ENCODE measurements at regions not wholly inside any gene's neighbourhood (a gene's known extent, or its start where the extent isn't known, plus 50 kb on each side); places are given as distances from the start of the nearest gene placed in this dataset.

DNA sequence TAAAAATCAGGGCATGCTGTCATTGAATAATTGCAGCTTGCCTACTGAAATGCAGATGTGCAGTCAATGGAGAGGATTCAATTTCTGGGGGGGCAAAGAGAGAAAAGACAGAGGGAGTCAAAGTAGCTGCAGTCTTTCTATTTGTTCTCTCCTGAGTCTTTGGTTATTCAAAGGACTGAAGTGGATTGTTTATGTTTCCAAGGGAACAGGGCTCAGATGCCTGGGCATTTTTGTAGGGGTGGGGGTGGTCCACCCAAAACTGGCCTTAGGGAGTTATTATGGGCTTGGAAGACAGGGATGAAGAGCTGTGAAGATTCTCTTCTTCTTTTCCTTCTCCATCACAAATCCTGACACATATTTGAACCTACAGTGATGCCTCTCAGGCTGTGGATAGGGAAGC lies 408.8 kb upstream of the DAB1 start:
- FAIRE-seq (no peak), DNase-seq (ENCODE audit: low spot score) (no peak)

GRCh38 chr1:57831624-57832023 lies 407.8 kb upstream of the DAB1 start:
- DNase-seq (ENCODE audit: low spot score): peak; percentile 62

GRCh38 chr1:57826535-57826934 lies 402.7 kb upstream of the DAB1 start:
- no peak for FAIRE-seq

More at GRCh38 chr1:57831624-57832023, 407.8 kb upstream of the DAB1 start:
- FAIRE-seq: peak; percentile 48

DNA sequence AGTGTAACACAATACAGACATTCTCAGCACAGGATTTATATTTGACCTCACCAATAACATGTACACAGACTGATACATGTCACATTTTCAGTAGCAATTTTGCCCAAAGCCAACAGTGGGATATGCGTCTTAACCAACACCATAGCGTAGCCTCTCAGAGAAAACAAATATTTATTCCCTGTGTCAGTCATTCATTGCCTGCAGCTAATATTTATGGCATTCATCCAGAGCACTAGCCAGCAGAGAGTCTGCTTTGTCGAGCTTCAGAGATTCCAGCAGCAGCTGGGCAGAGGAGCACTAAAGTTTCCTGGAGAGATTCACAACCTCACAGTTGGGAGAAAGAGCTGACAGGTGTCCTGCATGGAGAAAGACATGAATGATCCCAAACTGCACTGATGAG lies 400.7 kb upstream of the DAB1 start:
- DNase-seq (ENCODE audit: low spot score) (no peak), FAIRE-seq (no peak)

More at GRCh38 chr1:57826535-57826934, 402.7 kb upstream of the DAB1 start:
- DNase-seq (ENCODE audit: low spot score): no peak

DNA sequence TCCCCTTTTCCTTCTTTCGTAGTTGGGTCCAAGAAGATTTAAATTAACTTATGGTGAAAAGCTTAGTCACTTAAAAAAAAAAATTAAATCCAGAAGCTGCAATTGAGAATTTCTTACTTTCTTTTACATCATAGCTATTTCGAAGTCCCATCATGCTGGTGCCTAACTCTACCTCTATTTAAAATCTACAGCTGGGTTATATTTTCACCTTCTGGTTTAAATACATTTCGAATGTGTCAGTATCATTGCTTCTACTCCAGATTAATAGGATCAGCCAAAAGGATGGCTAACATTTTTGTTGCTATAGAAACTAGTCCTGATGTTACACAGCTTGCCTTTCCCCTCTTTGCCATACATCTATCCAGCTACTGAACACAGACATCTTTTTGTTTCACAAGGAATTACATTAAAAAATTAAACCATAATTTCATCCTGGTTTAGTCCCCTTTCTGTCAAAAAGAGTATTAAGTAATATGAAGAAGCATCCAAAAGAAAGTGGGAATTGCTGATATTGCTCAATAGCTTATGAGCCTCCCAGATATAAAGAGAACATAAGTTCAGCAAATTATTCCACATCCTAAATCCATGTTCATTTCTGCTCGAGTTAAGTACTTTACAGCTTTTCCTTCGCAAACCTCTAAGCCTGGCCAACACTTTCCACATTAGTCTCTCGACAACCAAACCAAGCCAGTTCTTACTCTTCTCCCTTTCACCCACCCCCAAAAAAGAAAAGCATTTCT lies 396.7 kb upstream of the DAB1 start:
- FAIRE-seq: no peak
- no peak for DNase-seq (ENCODE audit: low spot score)

GRCh38 chr1:57819893-57820292 lies 396.0 kb upstream of the DAB1 start:
- no peak for FAIRE-seq
- DNase-seq (ENCODE audit: low spot score): no peak

DNA sequence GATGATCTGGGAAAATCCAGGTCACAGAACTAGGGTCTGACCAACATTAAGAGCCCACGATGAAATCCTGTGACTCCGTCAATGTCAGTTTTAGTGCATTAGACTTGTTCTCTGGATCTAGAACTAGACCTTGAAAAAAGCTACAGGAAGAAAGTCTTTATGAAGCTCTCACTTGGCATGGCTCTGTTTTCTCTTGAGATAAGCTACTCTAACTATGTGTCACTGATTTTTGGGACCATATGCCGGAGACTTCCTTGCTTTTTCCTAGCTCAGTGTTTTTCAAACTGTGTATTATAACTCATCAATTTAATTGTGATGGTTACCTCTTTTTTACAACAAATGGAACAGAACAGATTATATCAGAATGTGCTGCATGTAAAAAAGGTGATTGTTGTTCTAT lies 379.7 kb upstream of the DAB1 start:
- DNase-seq (ENCODE audit: low spot score) (no peak), FAIRE-seq (no peak)

- DNase-seq (ENCODE audit: low spot score): no peak
- no peak for FAIRE-seq
These were observed 376.5 kb upstream of the DAB1 start for GRCh38 chr1:57800376-57800775.

- DNase-seq (ENCODE audit: low spot score): no peak
- no peak for FAIRE-seq
These were observed 375.7 kb upstream of the DAB1 start for GRCh38 chr1:57799490-57800115.

DNA sequence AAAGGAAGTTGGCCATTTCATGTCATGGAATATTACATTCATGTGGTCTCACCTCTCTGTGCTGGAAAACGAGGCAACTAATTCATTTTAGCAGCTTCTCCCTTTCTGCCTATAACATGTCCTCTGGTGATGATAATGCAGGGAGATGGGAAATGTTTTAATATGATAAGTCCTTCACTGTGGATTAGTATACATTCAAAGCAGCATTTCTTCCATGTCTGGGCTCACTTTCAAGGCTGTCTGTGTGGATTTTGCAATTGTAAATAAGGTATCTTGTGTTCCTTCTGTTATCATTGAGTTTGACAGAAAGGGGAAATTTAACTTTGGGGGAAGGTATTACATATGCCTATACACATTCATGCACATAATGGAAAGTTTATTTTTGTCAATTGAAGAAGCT lies 374.7 kb upstream of the DAB1 start:
- DNase-seq (ENCODE audit: low spot score) (no peak), FAIRE-seq (no peak)

GRCh38 chr1:57797084-57797483 lies 373.2 kb upstream of the DAB1 start:
- FAIRE-seq (no peak), DNase-seq (ENCODE audit: low spot score) (no peak)

- DNase-seq (ENCODE audit: low spot score) (peak; percentile 57), FAIRE-seq (no peak)
These were observed 372.8 kb upstream of the DAB1 start for GRCh38 chr1:57796616-57797015.

DNA sequence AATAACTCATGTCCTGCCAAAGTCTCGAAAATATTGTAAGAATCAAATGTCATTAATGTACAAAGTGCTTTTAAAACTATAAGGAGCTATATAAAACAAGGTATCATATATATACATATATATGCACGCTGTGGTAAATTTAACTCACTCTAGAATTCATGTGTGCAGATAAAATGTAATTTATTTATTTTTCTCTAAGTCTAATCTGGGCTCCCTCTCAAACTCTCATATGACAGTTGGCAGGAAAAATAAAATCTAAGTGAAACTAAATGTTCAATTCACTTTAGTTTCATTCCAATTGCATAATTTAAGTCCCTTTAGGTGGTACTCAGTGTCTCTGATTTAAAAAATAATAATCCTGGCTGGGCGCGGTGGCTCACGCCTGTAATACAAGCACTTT lies 372.0 kb upstream of the DAB1 start:
- no peak for FAIRE-seq
- no peak for DNase-seq (ENCODE audit: low spot score)

- FAIRE-seq (no peak), DNase-seq (ENCODE audit: low spot score) (no peak)
These were observed 370.2 kb upstream of the DAB1 start for GRCh38 chr1:57794078-57794477.

GRCh38 chr1:57791497-57791896 lies 367.6 kb upstream of the DAB1 start:
- no peak for FAIRE-seq

DNA sequence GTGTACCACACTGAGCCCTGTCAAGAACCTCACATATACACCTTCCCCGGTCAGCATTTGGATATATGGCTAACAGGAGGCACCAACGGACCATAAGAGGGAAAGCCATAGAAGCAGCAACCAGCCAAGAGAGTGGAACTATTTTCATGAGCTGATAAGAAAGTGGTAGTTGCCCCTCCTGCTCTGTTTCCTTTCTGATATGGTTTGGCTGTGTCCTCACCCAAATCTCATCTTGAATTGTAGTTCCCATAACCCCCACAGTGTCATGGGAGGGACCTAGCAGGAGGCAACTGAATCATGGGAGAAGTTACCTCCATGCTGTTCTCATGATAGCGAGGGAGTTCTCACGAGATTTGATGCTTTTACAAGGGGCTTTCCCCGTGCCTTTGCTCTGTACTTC lies 366.1 kb upstream of the DAB1 start:
- DNase-seq (ENCODE audit: low spot score) (no peak), FAIRE-seq (no peak)

More at GRCh38 chr1:57791497-57791896, 367.6 kb upstream of the DAB1 start:
- DNase-seq (ENCODE audit: low spot score): no peak

DNA sequence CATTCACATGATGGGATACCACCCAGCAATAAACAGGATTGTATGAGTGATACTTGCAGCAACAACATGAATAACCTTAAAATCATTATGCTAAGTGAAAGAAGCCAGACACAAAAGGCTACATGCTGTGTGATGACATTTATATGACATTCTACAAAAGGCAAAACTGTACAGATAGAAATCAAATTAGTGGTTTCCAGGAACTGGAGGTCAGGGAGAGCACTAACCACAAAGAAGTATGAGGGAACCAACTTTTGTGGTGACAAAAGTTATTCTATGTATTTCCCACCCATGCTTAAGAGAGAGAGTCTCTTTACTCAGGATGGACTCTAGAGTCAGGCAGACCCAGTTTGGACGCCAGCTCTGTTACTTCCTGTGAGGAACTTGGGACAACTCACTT lies 364.5 kb upstream of the DAB1 start:
- no peak for DNase-seq (ENCODE audit: low spot score)
- no peak for FAIRE-seq

- FAIRE-seq: no peak
These were observed 360.5 kb upstream of the DAB1 start for GRCh38 chr1:57784356-57784755.

GRCh38 chr1:57782357-57782756 lies 358.5 kb upstream of the DAB1 start:
- DNase-seq (ENCODE audit: low spot score) (no peak), FAIRE-seq (no peak)

More at GRCh38 chr1:57784356-57784755, 360.5 kb upstream of the DAB1 start:
- DNase-seq (ENCODE audit: low spot score): no peak

DNA sequence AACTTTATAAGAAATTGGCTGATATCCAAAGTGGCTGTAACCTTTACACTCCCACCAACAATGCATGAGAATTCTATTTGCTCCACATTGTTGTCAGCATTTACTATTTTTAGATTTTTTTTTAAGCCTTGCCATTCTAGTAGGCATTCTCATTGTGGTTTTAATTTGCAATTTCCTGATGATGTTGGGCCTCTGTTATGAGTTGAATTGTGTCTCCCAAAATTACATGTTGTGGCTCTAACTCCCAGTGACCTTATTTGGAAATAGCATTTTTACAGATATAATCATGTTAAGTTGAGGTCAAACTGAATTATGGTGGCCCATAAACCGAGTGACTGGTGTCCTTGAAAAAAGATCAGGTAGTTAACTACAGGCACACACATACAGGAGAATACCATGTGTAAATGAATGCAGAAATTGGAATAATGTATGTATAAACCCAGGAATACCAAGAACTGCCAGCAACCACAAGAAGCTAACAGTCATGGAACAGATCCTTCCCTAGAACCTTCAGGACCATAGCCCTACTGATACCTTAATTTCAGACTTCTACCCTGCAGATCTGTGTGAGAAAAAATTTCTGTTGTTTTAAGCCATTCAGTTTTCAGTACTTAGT lies 348.8 kb upstream of the DAB1 start:
- FAIRE-seq (no peak), DNase-seq (ENCODE audit: low spot score) (no peak)

DNA sequence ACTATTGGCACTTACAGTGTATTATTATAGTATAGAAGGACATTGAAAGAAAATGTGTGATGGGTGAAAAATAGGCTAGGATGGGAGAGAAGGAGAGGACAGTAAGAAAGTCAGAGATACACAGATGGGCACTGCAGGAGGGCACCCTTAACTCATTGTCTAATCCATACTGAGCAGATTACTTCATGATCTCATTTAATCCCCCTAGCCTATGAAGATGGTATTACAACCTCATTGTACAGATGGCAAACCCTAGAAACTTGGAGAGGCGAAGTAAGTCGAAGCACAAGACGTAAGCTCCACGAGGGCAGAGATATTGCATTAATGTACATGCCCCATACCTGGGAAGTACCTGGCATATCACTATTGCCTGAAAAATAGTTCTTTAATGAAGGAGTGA lies 346.9 kb upstream of the DAB1 start:
- FAIRE-seq (no peak), DNase-seq (ENCODE audit: low spot score) (peak; percentile 7)

DNA sequence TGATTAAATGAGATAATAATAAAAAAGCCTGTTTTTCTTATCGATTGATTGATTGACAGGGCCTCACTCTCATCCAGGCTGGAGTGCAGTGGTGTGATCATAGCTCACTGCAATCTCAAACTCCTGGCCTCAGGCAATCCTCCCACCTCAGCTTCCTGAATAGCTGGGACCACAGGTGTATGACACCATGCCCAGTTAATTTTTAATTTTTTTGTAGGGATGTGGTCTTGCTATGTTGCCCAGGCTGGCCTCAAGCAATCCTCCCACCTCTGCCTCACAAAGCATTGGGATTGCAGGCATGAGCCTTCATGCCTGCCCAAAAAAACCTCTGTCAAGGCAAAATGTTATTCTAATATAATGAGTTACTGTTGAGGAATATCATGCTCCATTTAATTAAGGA lies 346.4 kb upstream of the DAB1 start:
- DNase-seq (ENCODE audit: low spot score) (no peak), FAIRE-seq (no peak)

DNA sequence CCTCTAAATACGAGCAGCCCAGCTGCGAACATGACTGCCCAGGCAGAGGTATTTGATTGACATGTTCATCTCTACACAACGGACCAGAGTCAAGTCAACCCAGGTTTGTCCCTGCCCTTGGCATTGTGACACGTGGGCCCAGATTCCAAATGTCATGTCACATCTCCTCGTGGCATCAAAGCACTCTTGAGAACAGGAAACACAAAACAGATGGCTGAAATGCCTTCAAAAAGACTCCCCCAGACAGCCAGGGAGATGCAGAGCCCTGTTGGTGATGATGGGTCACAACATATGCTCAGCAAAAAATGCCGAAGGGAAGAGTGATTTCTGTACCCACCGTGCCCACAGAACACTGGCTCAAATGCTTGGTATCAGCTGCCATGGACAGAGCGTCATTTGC lies 337.8 kb upstream of the DAB1 start:
- DNase-seq (ENCODE audit: low spot score): no peak
- no peak for FAIRE-seq
